Panc1 (cell line): ENCODE measurements at regions not wholly inside any gene's neighbourhood (a gene's known extent, or its start where the extent isn't known, plus 50 kb on each side); places are given as distances from the start of the nearest gene placed in this dataset.

Experiments
- ATAC-seq: fragments of 200-7000 bp; cut with Tn5 transposase; 2 replicates; pipeline ENCODE4 v1.9.1; 2020; ENCODE audit warnings: mild to moderate bottlenecking, moderate library complexity
- BruUV-seq: library from RNA; stranded (reverse); fragments of 400-500 nt; replicated peaks from 2 replicates; lab custom pipeline; 2021; lab: Mats Ljungman, UMichigan
- CTCF ChIA-PET: fragments of 300-600 bp; sonication (Branson Sonifier 250); formaldehyde crosslinking; loops from one replicate; lab custom pipeline; 2022; ENCODE audit warnings: antibody characterized with exemption; lab: Charles Lee
- POLR2A ChIA-PET: fragments of 300-600 bp; sonication (Branson Sonifier 250); formaldehyde crosslinking; loops from one replicate; lab custom pipeline; 2022; ENCODE audit warnings: antibody characterized with exemption; lab: Charles Lee
- DNase-seq: peaks from one replicate; pipeline ENCODE4 v3.0.0-alpha.2; 2010; ENCODE audit warnings: low read depth, low spot score
- H3K27ac ChIP-seq: 2 replicates; pipeline ENCODE4 v1.5.1; 2011; ENCODE audit warnings: mild to moderate bottlenecking, low read length, inconsistent platforms
- H3K27me3 ChIP-seq: fragments of 200-500 bp; sonication (Bioruptor generic); 2 replicates; pipeline ENCODE4 v1.6.0; 2014; ENCODE audit warnings: low read length, inconsistent platforms; ENCODE audit not compliant: control insufficient read depth, insufficient read depth
- H3K36me3 ChIP-seq: fragments of 200-500 bp; sonication (Bioruptor generic); 2 replicates; pipeline ENCODE4 v1.5.1; 2014; ENCODE audit warnings: inconsistent platforms, mild to moderate bottlenecking, low read length, moderate library complexity; ENCODE audit not compliant: control insufficient read depth, insufficient read depth
- H3K4me1 ChIP-seq: 2 replicates; pipeline ENCODE4 v1.5.1; 2011; ENCODE audit warnings: inconsistent platforms, mild to moderate bottlenecking, low read length, moderate library complexity; ENCODE audit not compliant: control insufficient read depth, insufficient read depth
- H3K4me3 ChIP-seq, 2 experiments: 2 replicates each; pipeline ENCODE4 v1.5.1; 2011 to 2012; ENCODE audit warnings: low read depth in 2 of 2, low read length in 2 of 2, mild to moderate bottlenecking in 2 of 2, inconsistent platforms in 1 of 2, moderate library complexity in 1 of 2
- H3K9me3 ChIP-seq: fragments of 200-500 bp; sonication (Bioruptor generic); 2 replicates; pipeline ENCODE4 v1.5.1; 2014; ENCODE audit warnings: low read depth, mild to moderate bottlenecking, inconsistent platforms, low read length, moderate library complexity; ENCODE audit not compliant: control insufficient read depth, insufficient read depth
- CTCF ChIP-seq: fragments of 450-650 bp; IDR thresholded peaks from 2 replicates; pipeline ENCODE4 v1.5.1; 2017; ENCODE audit warnings: mild to moderate bottlenecking
- POLR2AphosphoS5 ChIP-seq: IDR thresholded peaks from 2 replicates; pipeline ENCODE4 v1.6.1; 2012; ENCODE audit warnings: mild to moderate bottlenecking, low read depth, low read length, moderate library complexity
- REST ChIP-seq, 2 experiments: IDR thresholded peaks; 2 replicates each; pipeline ENCODE4 v1.6.1; 2011 to 2012; ENCODE audit warnings: low read depth in 2 of 2, control low read depth in 1 of 2, low read length in 1 of 2, mild to moderate bottlenecking in 1 of 2, moderate library complexity in 1 of 2; ENCODE audit not compliant: insufficient read depth in 1 of 2
- SIN3A ChIP-seq: IDR thresholded peaks from 2 replicates; pipeline ENCODE4 v1.6.1; 2012; ENCODE audit warnings: low read depth, mild to moderate bottlenecking, low read length, moderate library complexity, borderline replicate concordance; ENCODE audit not compliant: insufficient read depth
- TCF7L2 ChIP-seq: IDR thresholded peaks from 2 replicates; pipeline ENCODE4 v1.6.1; 2011; ENCODE audit warnings: mild to moderate bottlenecking, low read depth, low read length, inconsistent platforms
- in situ Hi-C: cut with HindIII; loops from 2 replicates; pipeline ENCODE4 v1.10.0; 2016; ENCODE audit warnings: low sequenced_read_pairs, low pct_unique_long_range_greater_than_20kb
- intact Hi-C: fragments of 100-400 bp; cut with micrococcal nuclease; formaldehyde crosslinking; loops from one replicate; pipeline ENCODE4 v1.10.0; 2022; ENCODE audit not compliant: unreplicated experiment

GRCh38 chr10:131703541-131703940 is 197.3 kb upstream of the PPP2R2D start:
- Histone ChIP-seq H3K9me3 (peaks cover 6% of the 10 kb centered on the region; the same call in 1 of the 2 replicates), H3K4me1 (no peaks in the 10 kb centered on the region), H3K27me3 (0 out of 2 replicates have a peak, but pooled peaks cover 2% of the 10 kb centered on the region), H3K4me3 (no peak overlapping the region), H3K27ac (no peak overlapping the region), H3K36me3 (no peaks in the 10 kb centered on the region)
- DNase-seq (no peak), ATAC-seq (no peak)
- TF ChIP-seq REST (IDR thresholded peaks at IDR 0.05; ENCODE audit: insufficient read depth in 1 of 2, low read depth in 2 of 2, low read length in 1 of 2) = no peak
- TF ChIP-seq CTCF = no peak
- no peak for TF ChIP-seq POLR2AphosphoS5
- no peak for TF ChIP-seq TCF7L2
- no peak for TF ChIP-seq SIN3A
- BruUV-seq = no TSS peak
- ChIA-PET POLR2A (no interaction called here), CTCF (no interaction called here)
- intact Hi-C loops (no loop called here), in situ Hi-C loops (no loop called here)

- H3K27ac ChIP-seq = no peak overlapping the region
Measured at GRCh38 chr10:131703941-131704340, 196.9 kb upstream of the PPP2R2D start.

GRCh38 chr10:131706476-131706875 is 194.3 kb upstream of the PPP2R2D start:
- ChIA-PET CTCF (no interaction called here), POLR2A (no interaction called here)
- Histone ChIP-seq H3K27me3 (peaks cover 4% of the 10 kb centered on the region; the same call in 1 of the 2 replicates), H3K27ac (no peak overlapping the region), H3K9me3 (peaks cover 6% of the 10 kb centered on the region; the same call in 1 of the 2 replicates), H3K4me3 (no peak overlapping the region), H3K36me3 (no peaks in the 10 kb centered on the region), H3K4me1 (no peaks in the 10 kb centered on the region)
- intact Hi-C loops = no loop called here
- ATAC-seq = no peak
- no peak for DNase-seq
- no peak for TF ChIP-seq REST (IDR thresholded peaks at IDR 0.05; ENCODE audit: insufficient read depth in 1 of 2, low read depth in 2 of 2, low read length in 1 of 2)
- no peak for TF ChIP-seq TCF7L2
- no peak for TF ChIP-seq CTCF
- TF ChIP-seq SIN3A = no peak
- TF ChIP-seq POLR2AphosphoS5 = no peak
- BruUV-seq = no TSS peak
- in situ Hi-C loops = no loop called here

More at GRCh38 chr10:131703941-131704340, 196.9 kb upstream of the PPP2R2D start:
- H3K36me3 ChIP-seq = no peaks in the 10 kb centered on the region
- no TSS peak for BruUV-seq
- 0 out of 2 replicates have a peak, but pooled peaks cover 2% of the 10 kb centered on the region for H3K27me3 ChIP-seq
- no peak for TF ChIP-seq SIN3A
- no peak for TF ChIP-seq POLR2AphosphoS5
- DNase-seq = no peak
- ATAC-seq = no peak
- ChIA-PET POLR2A (no interaction called here), CTCF (no interaction called here)
- H3K4me3 ChIP-seq = no peak overlapping the region
- intact Hi-C loops (no loop called here), in situ Hi-C loops (no loop called here)
- no peaks in the 10 kb centered on the region for H3K4me1 ChIP-seq
- peaks cover 6% of the 10 kb centered on the region; the same call in 1 of the 2 replicates for H3K9me3 ChIP-seq
